Duodenal mucosa (tissue), 2 donors: ENCODE measurements at regions not wholly inside any gene's neighbourhood (a gene's known extent, or its start where the extent isn't known, plus 50 kb on each side); places are given as distances from the start of the nearest gene placed in this dataset.

ENCODE experiments used
- H3K27ac ChIP-seq: one replicate; pipeline ENCODE4 v1.7.0; 2013; ENCODE audit warnings: low read depth, low read length
- H3K27me3 ChIP-seq, 2 donors: one replicate each; pipeline ENCODE4 v1.7.0; 2013; ENCODE audit warnings: low read length in 2 of 2, control low read depth in 1 of 2; ENCODE audit not compliant: insufficient read depth in 2 of 2, control insufficient read depth in 1 of 2
- H3K36me3 ChIP-seq, 2 donors: one replicate each; pipeline ENCODE4 v1.7.0; 2013; ENCODE audit warnings: low read length in 2 of 2, control low read depth in 1 of 2; ENCODE audit not compliant: insufficient read depth in 2 of 2, control insufficient read depth in 1 of 2
- H3K4me1 ChIP-seq, 2 donors: one replicate each; pipeline ENCODE4 v1.7.0; 2013; ENCODE audit warnings: low read length in 2 of 2, control low read depth in 1 of 2; ENCODE audit not compliant: insufficient read depth in 2 of 2, control insufficient read depth in 1 of 2
- H3K4me3 ChIP-seq, 2 donors: one replicate each; pipeline ENCODE4 v1.7.0; 2013; ENCODE audit warnings: low read length in 2 of 2, low read depth in 1 of 2
- H3K9ac ChIP-seq, 2 donors: one replicate each; pipeline ENCODE4 v1.7.0; 2013; ENCODE audit warnings: low read length in 2 of 2, low read depth in 1 of 2
- H3K9me3 ChIP-seq, 2 donors: one replicate each; pipeline ENCODE4 v1.7.0; 2013; ENCODE audit warnings: low read length in 2 of 2, control low read depth in 1 of 2; ENCODE audit not compliant: control insufficient read depth in 1 of 2

GRCh38 chr2:238646281-238646680 is 201.6 kb upstream of the TWIST2 start:
- H3K36me3 ChIP-seq: no peaks in the 10 kb centered on the region
- no peaks in the 10 kb centered on the region for H3K27me3 ChIP-seq
- no peak overlapping the region for H3K9ac ChIP-seq
- no peaks in the 10 kb centered on the region for H3K9me3 ChIP-seq
- H3K4me1 ChIP-seq: no peaks in the 10 kb centered on the region
- H3K27ac ChIP-seq: no peak overlapping the region
- H3K4me3 ChIP-seq: no peak overlapping the region

GRCh38 chr2:238646803-238647202 is 201.1 kb upstream of the TWIST2 start:
- Histone ChIP-seq H3K4me3 (no peak overlapping the region), H3K9ac (no peak overlapping the region), H3K9me3 (no peaks in the 10 kb centered on the region), H3K4me1 (no peaks in the 10 kb centered on the region), H3K27me3 (no peaks in the 10 kb centered on the region), H3K36me3 (no peaks in the 10 kb centered on the region), H3K27ac (no peak overlapping the region)

DNA sequence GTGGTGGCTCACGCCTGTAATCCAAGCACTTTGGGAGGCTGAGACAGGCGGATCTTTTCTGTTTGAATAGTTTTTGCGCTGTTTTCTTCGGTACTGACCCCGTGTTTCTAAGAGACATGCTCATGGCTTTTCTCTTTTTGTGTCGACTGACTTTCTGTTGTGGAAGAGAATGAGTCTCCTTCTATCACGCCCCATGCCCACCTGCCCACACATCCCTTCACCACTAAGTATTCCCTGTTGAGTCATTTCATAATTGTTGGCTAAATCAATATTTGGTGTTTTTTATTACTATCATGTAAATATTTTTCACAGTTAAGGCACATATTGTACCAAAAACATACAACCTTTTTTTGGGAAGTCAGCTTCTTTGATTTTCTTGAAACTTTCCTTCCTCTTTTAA is 198.8 kb upstream of the TWIST2 start:
- H3K9ac ChIP-seq: no peak overlapping the region
- no peaks in the 10 kb centered on the region for H3K9me3 ChIP-seq
- H3K27ac ChIP-seq: no peak overlapping the region
- H3K27me3 ChIP-seq: no peaks in the 10 kb centered on the region
- H3K36me3 ChIP-seq: no peaks in the 10 kb centered on the region
- no peak overlapping the region for H3K4me3 ChIP-seq
- no peaks in the 10 kb centered on the region for H3K4me1 ChIP-seq

DNA sequence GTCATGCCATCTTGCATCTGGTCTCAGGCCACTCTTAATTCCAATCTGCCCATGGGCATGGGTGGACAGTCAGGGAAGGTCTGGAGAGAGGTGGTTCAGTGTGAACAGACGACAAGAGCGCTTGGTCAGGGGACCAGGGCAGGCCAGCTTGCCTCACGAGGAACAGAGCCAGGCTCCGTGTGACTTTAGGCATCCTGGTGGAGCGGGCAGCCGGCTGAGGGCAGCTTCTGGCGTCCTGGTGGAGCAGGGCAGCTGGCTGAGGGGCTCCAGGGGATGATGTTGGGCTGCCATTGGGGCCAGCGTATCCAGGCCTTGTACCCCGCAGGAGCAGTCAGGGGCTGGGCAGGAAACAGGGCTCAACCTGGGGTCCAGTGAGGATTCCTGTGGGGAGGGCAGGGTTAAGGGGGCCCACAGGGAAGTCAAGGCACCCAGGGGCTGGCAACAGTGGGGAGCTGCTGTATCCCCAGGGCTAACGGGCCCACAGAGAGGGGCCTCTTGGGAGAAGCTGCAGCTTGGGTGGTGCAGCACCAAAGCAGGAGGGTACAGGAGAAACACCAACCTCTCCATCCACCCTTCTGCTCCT is 197.9 kb upstream of the TWIST2 start:
- H3K9ac ChIP-seq: no peak overlapping the region
- H3K4me3 ChIP-seq: no peak overlapping the region
- no peaks in the 10 kb centered on the region for H3K9me3 ChIP-seq
- no peaks in the 10 kb centered on the region for H3K27me3 ChIP-seq
- no peak overlapping the region for H3K27ac ChIP-seq
- H3K36me3 ChIP-seq: no peaks in the 10 kb centered on the region
- no peaks in the 10 kb centered on the region for H3K4me1 ChIP-seq

- Histone ChIP-seq H3K9me3 (no peaks in the 10 kb centered on the region), H3K27me3 (no peaks in the 10 kb centered on the region), H3K4me1 (no peaks in the 10 kb centered on the region)
Measured at GRCh38 chr2:238650536-238650935, 197.3 kb upstream of the TWIST2 start.

DNA sequence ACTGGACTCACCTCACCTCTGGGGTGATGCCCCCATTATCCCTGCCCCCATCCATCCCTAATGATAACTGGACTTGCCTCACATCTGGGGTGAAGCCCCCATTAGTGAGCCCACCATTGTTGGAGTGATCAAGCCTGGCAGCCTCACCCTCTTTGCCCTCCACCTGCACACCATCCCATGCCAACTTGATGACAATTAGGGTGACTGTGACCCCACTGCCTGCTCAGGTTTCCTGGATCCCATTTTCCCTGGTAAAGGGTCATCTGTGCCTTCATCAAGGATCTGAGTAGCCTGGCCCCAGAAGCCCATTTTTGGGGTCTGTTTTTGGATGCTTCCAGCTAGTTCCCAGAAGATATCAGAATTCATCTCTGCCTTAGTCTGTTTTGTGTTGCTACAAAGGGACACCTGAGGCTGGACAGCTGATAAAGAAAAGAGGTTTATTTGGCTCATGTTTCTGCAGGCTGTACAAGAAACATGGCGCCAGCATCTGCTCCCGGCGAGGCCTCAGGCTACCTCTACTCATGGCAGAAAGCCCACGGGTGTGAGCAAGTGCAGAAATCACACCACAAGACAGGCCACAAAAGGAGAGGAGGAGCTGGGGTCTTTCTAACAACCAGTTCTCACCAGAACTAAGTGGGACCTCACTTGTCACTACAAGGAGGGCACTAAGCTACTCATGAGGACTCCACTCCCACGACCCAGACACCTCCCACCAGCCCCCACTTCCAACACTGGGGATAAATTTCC is 196.4 kb upstream of the TWIST2 start:
- Histone ChIP-seq H3K9me3 (no peaks in the 10 kb centered on the region), H3K27me3 (no peaks in the 10 kb centered on the region), H3K4me1 (no peaks in the 10 kb centered on the region), H3K36me3 (no peaks in the 10 kb centered on the region), H3K9ac (no peak overlapping the region), H3K27ac (no peak overlapping the region), H3K4me3 (no peak overlapping the region)

More at GRCh38 chr2:238650536-238650935, 197.3 kb upstream of the TWIST2 start:
- Histone ChIP-seq H3K36me3 (no peaks in the 10 kb centered on the region), H3K4me3 (no peak overlapping the region), H3K9ac (no peak overlapping the region), H3K27ac (no peak overlapping the region)

- Histone ChIP-seq H3K9ac (no peak overlapping the region), H3K27ac (no peak overlapping the region), H3K36me3 (no peaks in the 10 kb centered on the region), H3K9me3 (no peaks in the 10 kb centered on the region), H3K4me1 (no peaks in the 10 kb centered on the region), H3K4me3 (no peak overlapping the region), H3K27me3 (no peaks in the 10 kb centered on the region)
Measured at GRCh38 chr2:238652053-238652770, 195.7 kb upstream of the TWIST2 start.

DNA sequence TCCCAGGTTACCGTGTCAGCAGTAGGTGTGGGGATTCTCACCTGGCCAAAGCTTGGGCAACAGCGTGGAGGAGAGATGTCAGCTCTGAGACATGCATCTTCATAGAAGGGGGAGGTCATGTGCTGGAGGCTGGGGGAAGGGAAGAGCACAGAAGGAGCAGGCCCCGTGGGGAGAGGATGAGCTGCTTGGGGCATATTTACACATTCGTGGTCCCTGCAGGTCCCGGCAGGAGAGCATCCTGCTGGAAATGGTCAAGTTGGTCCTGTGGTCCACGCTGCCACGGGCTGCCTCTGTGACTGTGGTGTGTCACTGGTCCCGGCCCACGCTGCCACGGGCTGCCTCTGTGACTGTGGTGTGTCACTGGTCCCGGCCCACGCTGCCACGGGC is 195.1 kb upstream of the TWIST2 start:
- H3K27me3 ChIP-seq: no peaks in the 10 kb centered on the region
- no peaks in the 10 kb centered on the region for H3K4me1 ChIP-seq
- no peaks in the 10 kb centered on the region for H3K36me3 ChIP-seq
- H3K9ac ChIP-seq: no peak overlapping the region
- H3K27ac ChIP-seq: no peak overlapping the region
- H3K4me3 ChIP-seq: no peak overlapping the region
- no peaks in the 10 kb centered on the region for H3K9me3 ChIP-seq

DNA sequence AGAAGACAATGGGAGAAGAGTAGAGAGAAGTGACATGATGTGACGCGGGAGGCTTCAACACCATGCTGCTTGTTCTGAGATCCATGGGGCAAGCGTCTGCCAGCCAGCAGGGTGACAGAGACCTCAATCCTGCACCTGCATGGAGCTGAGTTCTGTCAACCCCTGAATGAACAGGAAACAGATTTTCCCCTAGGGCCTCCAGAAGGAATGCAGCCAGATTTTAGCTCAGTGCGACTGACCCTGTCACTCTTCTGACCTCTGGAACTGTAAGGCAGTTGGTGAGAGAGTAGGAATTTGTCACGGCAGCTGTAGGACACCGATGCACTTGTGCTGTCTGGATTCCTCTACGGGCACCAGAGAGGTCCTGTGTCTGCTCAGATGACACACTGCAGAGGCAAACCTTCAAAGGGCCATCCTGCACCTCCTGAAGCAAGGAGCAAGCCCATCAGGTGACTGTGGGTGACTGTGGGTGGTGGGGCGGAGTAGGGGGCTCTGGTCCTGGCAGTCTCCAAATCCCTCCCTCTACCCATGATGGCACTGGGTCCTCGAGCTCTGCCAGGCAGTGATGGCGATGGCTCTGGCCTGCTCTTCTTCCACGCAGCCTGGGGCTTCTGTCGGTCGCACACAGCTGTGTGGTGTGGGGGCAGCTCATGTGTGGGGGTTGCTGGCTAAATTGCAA is 194.3 kb upstream of the TWIST2 start:
- Histone ChIP-seq H3K27me3 (no peaks in the 10 kb centered on the region), H3K9me3 (no peaks in the 10 kb centered on the region), H3K36me3 (no peaks in the 10 kb centered on the region), H3K4me3 (no peak overlapping the region), H3K27ac (no peak overlapping the region), H3K4me1 (no peaks in the 10 kb centered on the region), H3K9ac (no peak overlapping the region)
